Prostate gland (tissue), 2 donors: ENCODE measurements at regions not wholly inside any gene's neighbourhood (a gene's known extent, or its start where the extent isn't known, plus 50 kb on each side); places are given as distances from the start of the nearest gene placed in this dataset.

Source experiments
- CTCF ChIP-seq, 4 experiments: fragments of 200-600 bp in 2 of 4; fragments of 450-650 bp in 2 of 4; sonication (generic) in 2 of 4; IDR thresholded peaks; 1 replicate in 3 of 4; 2 replicates in 1 of 4; pipeline ENCODE4 v1.5.1; 2016 to 2019; ENCODE audit warnings: antibody characterized with exemption in 4 of 4, mild to moderate bottlenecking in 2 of 4, moderate library complexity in 2 of 4
- POLR2A ChIP-seq: fragments of 450-650 bp; IDR thresholded peaks from one replicate; pipeline ENCODE4 v1.6.1; 2016; ENCODE audit warnings: antibody characterized with exemption, mild to moderate bottlenecking
- POLR2AphosphoS5 ChIP-seq: sonication (generic); formaldehyde crosslinking; IDR thresholded peaks from one replicate; pipeline ENCODE4 v1.6.1; 2017; ENCODE audit warnings: antibody characterized with exemption

- TF ChIP-seq CTCF (IDR thresholded peaks at IDR 0.05) (no peak), POLR2A (no peak), POLR2AphosphoS5 (no peak)
Observed at GRCh38 chr7:37546677-37547076, 98.0 kb upstream of the ELMO1 start.
